Stimulated activated CD4-positive, alpha-beta T cell treated with anti-CD3 and anti-CD28 coated beads, Interleukin-15, amount 100 ng/mL, for 48 hours (primary cell): ENCODE measurements at regions not wholly inside any gene's neighbourhood (a gene's known extent, or its start where the extent isn't known, plus 50 kb on each side); places are given as distances from the start of the nearest gene placed in this dataset.

Experiments used
- DNase-seq, 2 donors: peaks; one replicate each; pipeline ENCODE4 v3.0.0-alpha.2; 2020; ENCODE audit warnings: low read depth in 2 of 2

DNA sequence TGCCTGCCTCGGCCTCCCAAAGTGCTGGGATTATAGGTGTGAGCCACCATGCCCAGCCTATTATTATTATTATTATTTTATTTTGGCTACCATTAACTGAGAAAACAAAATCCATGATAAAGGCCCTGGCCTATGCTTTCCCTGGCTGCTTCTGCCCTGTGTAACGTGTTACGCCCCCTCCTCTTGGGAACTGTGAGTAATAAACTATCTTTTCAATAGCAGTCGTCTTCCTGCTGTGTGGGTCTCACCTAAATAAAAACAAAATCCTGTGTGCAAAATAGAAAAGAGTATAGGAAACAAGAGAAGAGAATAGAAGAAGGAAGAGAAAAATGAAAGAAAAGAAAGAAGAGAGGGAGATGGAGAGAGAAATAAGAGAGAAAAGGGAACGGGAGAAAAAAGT, 237.0 kb downstream of the MIAT start:
- DNase-seq, result no peak

DNA sequence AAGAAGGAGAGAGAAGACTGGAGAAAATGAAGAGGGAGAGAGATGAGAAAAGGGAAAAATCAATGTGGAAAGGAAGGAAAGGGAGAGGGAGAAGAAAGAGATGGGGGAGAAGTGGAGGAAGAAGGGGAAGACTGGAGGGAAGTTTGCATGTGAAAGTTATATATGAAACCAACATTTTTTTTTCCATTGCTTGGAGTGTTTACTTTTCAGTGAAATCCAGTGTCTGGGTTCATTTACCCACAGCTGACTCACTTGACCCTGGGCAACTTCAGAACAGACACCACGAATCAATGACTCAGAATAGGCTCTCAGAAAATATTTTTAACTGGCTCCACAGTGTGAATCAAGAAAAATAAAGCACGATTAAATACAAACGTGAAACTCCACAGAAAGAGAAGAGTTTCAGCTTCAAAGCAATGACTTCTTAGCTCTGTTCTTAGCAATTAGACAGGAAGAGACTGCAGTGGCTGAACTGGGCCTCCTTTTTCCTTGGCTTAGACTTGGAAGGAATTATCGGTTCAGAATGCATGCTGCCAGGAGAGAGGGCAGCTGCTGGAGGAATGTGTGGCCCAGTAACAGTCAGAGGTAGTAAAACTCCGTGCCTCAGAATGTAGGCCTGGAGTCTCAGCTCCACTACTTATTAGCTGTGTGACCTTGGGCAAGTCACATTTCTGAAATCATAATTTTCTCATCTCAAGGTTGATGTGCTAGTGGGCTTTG, 237.5 kb downstream of the MIAT start:
- DNase-seq, result no peak

DNA sequence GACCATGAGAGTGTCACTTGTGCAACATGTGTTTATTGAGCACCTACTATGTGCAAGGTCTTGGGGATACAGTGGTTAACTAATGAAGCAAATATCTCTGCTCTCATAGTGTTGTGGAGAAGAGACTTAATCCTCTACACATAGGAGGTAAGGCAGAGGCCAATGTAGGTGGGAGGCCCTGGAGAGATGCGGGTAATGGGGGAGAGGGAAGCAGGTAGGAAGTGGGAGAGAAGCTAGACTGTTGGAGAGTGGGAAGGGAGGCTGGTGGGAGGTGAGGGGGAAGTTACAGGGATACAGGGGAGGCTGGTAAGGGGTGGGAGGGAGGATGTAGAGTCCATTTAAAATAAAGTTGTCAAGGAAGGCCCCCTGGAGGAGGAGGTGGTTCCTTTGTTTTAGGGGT, 240.0 kb downstream of the MIAT start:
- no peak for DNase-seq

DNA sequence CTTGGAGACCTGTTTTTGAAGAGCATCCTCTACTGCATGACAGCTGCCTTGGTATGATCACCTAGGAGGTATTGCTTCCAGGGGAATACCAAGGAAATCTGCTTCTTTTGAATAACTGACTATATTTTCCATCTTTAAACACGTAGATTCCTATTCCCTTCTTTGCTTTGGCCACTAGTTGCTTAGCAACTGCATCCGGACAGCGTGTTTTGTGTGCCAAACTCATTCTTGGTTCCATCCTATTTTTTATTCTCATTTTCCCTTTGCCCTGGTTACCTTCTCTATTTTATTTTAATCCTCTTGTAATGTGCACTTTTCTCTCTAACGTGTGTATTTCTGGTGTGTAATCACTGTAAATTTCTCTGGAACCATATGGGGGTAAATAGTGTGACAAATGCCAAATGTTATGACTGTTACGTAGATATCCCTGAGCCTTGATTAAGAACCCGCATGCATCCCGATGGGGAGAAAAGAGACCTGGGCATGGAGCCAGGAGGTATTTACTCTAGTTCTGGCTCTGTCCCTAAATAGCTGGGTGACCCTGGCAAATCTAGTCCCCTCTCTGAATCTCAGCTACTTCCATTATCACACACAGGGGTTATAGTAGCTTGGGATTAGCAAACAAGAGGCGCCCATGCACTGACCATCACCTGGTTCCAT, 241.7 kb downstream of the MIAT start:
- DNase-seq, result no peak

DNA sequence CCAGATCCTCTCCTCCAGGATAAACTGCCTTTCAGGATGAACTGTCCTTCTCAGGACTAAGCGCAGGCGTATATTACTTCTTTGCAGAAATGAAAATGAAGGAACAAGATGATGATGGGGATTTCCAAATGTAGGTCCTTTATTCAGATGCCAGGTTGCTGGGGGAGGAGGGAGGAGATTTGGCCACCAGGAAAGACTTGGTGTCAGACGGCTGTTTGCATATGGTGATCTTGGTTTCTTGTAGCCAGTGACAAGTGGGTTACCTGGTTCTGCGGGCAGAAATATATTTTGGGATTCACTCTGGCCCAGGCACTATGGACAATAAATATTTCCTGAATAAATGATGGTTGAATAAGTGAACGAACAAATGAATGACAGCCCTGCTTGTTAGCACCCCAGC, 243.4 kb downstream of the MIAT start:
- no peak for DNase-seq

DNA sequence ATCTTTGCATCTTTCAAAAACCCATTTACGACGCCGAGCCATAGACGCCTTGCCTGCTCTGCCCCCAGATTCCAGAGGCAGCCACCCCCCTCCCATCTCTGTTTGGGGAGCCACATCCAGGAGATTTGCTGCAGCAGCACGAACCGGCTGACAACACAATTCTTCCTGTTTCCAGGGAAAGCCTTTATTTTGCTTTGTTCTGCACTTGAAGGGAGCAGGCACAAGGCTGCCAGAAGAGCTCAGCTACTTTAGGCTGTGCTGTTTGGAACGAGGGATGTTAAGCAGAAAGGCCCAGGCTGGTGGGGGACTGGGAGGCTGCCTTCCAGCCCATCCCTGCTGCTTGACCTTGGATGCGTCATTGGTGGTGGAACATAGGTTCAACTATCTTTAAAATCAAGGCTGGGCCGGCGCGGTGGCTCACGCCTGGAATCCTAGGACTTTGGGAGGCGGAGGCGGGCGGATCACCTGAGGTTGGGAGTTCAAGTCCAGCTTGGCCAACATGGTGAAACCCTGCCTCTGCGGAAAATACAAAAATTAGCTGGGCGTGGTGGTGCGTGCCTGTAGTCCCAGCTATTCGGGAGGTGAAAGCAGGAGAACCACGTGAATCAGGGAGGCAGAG, 243.9 kb downstream of the MIAT start:
- DNase-seq, result no peak

DNA sequence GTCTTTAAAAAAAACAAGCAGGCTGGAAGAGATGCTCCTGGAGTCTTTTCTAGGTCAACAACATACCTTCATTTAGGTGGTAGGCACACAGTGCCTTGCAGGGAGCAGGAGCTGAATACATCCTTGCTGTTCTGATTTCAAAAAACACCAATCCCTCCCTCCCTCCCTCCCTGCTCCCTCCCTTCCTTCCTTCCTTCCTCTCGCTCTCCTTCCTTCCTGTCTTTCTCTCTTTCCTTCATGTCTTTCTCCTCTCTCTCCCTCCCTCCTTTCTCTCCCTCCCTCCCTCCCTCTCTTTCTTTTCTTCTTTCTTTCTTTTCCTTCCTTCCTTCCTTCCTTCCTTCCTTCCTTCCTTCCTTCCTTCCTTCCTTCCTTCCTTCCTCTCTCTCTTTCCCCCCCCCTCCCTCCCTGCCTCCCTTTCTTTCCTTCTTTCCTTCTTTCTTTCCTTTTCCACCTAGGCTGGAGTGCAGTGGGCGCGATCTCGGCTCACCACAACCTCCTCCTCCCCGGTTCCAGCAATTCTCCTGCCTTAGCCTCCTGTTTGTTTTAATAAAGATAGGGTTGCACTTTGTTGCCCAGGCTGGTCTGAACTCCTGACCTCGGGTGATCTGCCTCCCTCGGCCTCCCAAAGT, 245.1 kb downstream of the MIAT start:
- DNase-seq, result no peak

DNA sequence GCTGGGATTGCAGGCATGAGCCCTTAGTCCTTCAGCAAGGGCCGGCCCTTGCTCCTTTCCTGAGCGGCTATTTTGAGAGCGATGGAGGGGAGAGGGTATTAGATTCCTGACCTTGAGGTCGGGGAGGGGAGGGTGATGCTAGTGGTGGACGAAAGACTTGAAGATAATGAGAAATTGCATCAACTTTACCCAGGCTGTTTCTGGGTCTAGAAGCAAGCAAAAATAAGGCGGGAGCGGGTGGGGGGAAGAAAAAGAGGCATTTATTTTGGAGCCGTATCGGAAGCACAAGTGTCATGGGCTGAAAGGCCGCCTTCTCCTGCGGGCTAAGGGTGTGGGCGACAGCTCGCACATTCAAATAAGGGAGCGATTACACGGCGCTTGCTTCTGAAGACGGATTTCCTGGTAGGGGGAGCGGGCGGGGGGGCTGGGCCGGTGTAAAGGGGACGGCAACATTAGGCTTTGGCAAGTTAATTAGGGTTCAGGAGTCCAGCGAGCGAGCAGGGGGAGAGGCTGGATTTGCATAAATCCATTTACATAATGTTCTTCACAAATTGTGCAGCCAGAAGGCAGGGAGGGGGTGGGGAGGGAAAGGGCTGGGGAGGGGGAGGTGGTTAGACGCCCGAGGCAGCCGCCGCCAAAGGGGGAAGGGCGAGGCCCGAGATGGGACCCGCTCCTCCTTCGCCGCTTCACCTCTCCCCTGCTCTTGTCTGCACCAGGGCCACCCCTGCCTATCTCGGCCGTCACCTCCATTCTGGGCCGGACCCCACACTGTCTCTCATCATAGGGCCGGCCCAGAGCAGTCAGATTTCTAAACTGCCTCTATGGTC, 245.9 kb downstream of the MIAT start:
- DNase-seq, result no peak

DNA sequence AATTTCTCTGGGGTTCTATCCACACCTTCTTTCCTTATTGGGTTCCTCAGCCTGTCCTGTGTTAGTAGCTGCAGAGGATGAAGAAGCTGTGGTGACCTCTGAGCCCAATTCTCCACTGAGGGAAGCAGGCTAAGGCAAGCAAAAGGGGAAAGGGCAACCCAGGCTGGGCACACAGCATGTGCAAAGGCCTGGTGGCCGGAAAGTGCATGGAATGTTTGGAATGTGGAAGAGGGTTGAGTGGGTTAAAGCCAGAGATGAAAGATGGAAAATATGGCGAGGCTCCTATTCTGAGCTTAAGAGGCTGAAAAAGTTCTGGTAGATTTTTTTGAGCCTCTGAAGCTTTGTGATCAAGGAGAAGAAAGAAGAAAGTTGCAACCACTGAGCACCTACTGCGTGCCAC, 247.1 kb downstream of the MIAT start:
- DNase-seq, result no peak

DNA sequence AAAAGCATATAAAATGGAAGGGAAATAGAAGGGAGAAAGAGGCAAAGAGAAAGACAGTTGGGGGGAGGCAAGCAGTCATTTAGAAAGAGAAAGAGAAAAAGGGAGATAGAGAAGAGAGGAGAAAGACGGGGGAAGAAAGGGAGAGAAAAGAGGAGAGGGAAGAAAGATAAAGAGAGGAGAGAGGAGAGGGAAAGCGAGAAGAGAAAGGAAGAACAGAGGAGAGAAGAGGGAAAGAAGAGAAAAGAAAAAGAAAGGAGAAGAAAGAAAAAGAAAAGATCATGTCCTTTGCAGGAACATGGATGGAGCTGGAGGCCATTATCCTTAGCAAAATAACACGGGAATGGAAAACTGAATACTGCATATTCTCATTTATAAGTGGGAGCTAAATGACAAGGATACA, 247.7 kb downstream of the MIAT start:
- DNase-seq, result no peak

DNA sequence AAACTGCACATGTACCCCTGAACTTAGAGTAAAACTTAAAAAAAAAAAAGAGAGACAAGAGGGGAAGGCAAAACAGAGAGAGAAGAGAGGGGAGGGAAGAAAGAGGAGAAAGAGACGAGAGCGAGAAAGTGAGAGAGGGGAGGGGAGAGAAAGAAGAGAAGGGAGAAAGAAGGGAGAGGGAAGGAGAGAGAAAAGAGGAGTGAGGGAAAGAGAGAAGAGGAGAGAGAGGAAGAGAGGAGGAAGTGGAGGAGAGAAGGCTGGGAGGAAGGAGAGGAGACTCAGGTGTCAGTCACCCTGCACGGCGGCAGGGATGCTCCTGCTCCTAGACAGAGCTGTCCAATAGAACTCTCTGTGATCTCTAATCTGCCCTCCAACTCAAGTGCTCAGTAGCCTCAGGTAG, 248.3 kb downstream of the MIAT start:
- DNase-seq, result no peak

DNA sequence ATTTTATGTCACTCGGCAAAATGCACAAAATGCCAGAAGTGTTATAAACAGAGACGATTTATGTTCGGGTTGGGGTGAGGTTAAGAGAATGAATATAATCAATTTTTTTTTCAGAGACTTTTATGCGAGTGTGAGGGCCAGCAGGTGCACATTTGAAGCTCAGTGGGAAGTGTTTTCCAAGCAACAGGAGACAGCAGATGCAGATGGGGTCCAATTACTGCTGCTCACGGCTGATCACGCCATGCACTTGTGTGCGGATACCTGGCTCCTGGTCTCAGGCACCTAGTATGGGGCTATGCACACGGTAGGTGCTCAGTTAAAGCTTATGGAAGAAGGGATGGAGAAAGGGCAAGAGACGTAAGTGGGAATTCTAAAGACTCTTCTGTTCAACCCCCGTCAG, 249.1 kb downstream of the MIAT start:
- no peak for DNase-seq

DNA sequence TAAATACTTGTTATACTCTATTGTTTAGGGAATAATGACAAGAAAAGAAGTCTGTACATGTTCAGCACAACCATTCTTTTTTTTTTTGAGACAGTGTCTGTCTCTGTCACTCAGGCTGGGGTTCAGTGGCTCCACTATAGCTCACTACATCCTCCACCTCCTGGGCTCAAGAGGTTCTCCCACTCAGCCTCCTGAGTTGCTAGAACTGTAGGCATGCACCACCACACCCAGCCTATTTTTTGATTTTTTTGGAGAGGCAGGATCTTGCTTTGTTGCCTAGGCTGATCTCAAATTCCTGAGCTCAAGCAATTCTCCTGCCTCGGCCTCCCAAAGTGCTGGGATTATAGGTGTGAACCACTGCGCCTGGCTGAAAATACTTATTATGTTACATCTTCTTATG, 250.0 kb downstream of the MIAT start:
- no peak for DNase-seq

DNA sequence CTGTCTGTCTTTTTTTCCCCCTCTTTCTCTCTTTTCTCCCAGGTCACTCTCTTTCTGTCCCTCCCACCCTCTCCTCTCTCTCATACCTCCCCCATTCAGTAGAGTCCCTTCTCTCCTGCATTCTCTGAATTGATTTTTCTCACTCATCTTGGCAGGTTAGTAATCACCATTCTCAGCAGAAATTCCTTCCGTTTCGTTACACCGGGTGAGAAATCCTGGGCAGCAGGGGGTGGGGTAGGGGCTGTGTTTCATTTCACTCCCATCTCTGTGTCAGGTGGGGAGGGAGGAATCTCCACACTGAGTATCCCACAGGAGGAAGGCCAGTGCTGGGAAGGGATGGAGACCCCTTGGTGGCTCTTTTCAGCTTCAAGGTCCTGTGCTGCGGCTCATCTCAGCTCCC, 253.5 kb downstream of the MIAT start:
- DNase-seq, result no peak

DNA sequence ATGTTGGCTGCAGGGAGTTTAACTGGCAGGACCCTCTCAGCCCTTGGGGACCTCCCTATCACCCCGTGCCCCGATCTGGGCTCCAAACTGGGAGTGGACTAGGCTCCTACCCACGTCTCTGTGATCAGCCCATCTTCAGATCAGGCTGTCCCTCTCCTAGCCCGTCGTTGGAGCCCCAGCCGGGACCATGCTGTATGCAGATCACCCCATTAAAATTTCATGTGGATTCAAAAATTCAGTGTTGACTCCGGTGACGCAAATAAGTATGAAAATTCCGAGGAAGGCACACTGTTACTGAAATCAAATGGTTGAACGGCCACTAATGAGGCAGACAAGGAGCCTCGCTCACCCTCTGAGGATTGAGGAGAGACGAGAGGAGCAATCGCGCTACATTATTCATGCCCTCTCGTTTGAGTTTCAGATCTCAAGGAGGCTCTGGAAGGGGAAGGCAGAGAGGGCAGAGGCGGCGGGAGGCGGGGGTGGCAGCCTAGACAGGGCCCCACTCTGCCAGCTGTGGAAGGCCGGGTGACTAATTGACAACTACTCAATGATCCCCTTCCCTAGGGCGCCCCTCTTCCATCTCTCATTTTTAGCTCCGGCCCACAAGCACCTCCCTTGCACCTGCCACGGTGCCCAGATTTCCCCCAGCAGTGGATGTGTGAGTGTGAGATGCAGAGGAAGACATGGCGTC, 255.4 kb downstream of the MIAT start:
- DNase-seq, result no peak

DNA sequence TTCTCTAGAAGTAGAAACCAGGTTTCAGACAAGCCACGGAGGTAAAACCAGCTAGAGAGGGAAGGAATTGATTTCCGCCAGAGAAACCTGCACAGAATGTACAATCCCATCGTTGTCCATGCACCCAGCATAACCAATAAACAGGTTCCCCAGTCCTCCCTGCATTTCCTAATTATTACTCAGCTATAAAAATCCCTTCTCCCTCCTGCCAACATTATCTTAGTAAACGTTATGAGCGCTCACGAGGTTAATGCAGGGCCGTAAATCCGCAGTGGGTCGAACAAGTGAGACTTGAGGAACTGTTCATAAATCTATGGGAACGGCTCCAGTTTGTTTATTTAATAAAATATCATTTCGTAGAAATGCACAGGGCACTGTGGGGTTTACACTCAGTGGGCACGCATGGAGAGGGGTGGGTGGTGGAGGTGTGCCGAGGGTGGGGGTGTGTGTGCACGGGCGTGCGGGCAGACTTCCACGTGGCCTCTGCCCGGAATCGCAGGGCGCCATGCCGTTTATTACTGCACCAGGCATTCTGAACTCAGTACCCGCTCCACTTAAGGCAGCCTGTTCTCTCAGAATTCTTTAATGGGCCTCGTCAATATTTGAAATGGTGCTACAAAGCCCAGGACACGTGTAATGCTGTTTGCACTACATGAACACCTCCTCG, 257.3 kb downstream of the MIAT start:
- no peak for DNase-seq

DNA sequence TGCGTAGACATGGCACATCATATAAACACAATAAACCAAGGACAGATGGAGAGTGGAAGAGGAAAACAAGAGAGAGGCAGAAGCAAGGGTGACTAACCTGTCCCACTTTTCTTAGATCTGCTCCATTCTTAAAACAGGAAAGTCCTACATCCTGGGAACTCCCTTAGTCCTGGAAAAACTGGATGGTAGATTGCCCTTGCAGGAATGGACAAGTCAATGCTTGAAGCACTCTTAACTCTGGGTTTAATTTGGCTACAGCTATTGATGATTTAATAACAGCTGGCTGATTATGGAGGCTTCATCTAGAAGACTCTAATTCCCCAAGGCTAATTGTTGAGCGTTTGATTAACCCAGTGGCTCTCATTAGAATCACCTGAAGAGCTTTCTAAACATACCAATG, 258.8 kb downstream of the MIAT start:
- DNase-seq, result no peak

DNA sequence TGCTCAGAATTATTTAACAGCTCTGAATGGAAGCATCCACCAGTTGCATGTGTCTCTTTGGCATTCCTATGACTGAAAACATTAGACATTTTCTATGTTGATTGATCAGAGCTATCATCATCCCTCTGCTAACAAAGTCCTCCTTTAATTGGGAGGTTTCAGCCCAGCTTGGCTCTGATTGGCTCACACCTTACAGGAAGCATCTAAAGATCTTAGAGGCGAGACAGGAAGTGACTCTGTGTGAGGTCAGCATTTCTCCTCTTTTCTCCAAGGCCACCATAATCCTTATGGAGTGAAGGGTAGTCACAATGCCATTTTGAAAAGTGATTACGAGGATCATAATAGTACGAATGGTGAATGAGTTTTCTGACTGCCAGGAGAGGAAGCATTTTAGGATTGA, 260.8 kb downstream of the MIAT start:
- no peak for DNase-seq

DNA sequence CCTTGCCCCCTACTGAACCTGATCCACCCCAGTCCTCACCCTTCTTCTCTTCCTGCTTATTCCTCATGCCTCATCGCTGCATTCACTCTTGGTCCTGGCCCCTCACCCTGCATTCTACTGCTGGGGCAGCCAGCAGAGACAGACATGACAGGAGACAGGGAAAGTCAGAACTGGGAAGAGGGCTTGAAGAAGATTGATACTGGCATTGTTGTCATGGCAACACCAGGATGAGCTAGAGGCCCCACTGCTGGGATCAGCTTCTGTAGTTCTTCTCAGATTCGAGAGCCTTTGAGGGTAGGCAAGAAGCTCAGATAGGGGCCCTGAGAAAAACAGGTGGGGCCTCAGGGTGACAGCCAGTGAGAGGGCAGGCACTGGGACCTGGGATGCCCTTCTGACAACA, 264.3 kb downstream of the MIAT start:
- DNase-seq, result no peak

DNA sequence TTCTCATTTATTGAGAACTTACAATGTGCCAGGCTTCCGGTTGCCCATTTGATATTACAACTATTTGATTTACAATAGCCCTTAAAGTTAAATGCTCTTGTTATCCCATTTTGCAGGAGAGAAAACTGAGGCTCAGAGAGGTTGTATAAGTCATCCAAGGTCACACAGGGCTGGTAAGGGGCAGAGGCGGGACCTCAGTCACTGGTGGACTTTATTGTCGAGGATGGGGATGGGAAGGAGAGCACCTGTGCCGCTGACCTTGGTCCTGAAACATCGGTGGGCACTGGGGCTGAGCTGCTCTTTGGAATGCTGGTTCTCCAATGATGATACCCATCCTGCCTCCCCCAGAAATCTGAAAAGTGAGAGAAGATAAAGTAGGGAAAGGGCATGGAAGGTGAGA, 265.4 kb downstream of the MIAT start:
- DNase-seq, result no peak

DNA sequence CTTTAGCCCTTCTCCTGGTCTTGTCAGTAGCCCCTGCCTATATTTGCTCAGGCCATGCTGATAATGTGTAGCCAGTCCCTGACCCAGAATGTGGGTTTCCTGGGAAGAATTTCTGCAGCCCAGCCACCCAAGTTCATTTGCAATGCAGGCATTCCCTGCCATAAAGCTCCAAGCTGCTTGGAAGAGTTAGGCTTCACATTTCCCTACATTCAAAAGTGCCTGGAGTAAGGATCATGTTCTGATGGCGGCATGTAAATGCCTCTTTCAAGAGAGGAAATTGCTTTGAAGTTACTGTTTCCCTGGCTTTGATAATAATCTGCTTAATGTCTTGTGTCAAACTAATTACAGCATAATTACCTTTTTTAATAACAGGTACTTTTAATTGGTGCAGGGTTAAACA, 266.1 kb downstream of the MIAT start:
- no peak for DNase-seq
